Thoracic aorta (tissue), 2 donors: ENCODE measurements at regions not wholly inside any gene's neighbourhood (a gene's known extent, or its start where the extent isn't known, plus 50 kb on each side); places are given as distances from the start of the nearest gene placed in this dataset.

Experiments
- ATAC-seq: fragments of 150-250 bp; one replicate; pipeline ENCODE4 v1.8.0; 2017; ENCODE audit warnings: low read depth; ENCODE audit not compliant: insufficient number of reproducible peaks, low FRiP score
- DNase-seq: peaks from one replicate; pipeline ENCODE4 v3.0.0-alpha.2; 2020; ENCODE audit warnings: low spot score
- H3K27ac ChIP-seq, 2 donors: fragments of 200-600 bp; sonication (generic); 1 replicate in 1 of 2; 2 replicates in 1 of 2; pipeline ENCODE4 v1.5.1; 2016; ENCODE audit warnings: mild to moderate bottlenecking in 2 of 2, moderate library complexity in 2 of 2
- H3K27me3 ChIP-seq: fragments of 200-600 bp; sonication (generic); replicated peaks from 2 replicates; pipeline ENCODE4 v1.6.0; 2016; ENCODE audit warnings: mild to moderate bottlenecking; ENCODE audit not compliant: insufficient read depth
- H3K36me3 ChIP-seq: fragments of 200-600 bp; sonication (generic); one replicate; pipeline ENCODE4 v1.5.1; 2016
- H3K4me1 ChIP-seq, 2 donors: fragments of 200-600 bp; sonication (generic); 1 replicate in 1 of 2; 2 replicates in 1 of 2; pipeline versions ENCODE4 v1.5.1 to v1.6.0; 2016; ENCODE audit warnings: low read depth in 2 of 2, mild to moderate bottlenecking in 1 of 2; ENCODE audit not compliant: control insufficient read depth in 1 of 2
- H3K4me3 ChIP-seq: fragments of 200-600 bp; sonication (generic); 2 replicates; pipeline ENCODE4 v1.5.1; 2016; ENCODE audit warnings: mild to moderate bottlenecking
- H3K9me3 ChIP-seq: fragments of 200-600 bp; sonication (generic); 2 replicates; pipeline ENCODE4 v1.5.1; 2016
- CTCF ChIP-seq: fragments of 200-600 bp; sonication (generic); IDR thresholded peaks from one replicate; pipeline ENCODE4 v1.5.1; 2019; ENCODE audit warnings: antibody characterized with exemption

GRCh38 chr9:14512942-14513341 is 180.3 kb downstream of the ZDHHC21 start:
- no peak overlapping the region for H3K4me3 ChIP-seq
- TF ChIP-seq CTCF: no peak
- no peak overlapping the region for H3K27ac ChIP-seq
- no peaks in the 10 kb centered on the region for H3K9me3 ChIP-seq
- no peak for DNase-seq
- H3K4me1 ChIP-seq: no peaks in the 10 kb centered on the region
- no peaks in the 10 kb centered on the region for H3K36me3 ChIP-seq
- no peaks in the 10 kb centered on the region for H3K27me3 ChIP-seq
- ATAC-seq: no peak

GRCh38 chr9:14511452-14511851 is 181.8 kb downstream of the ZDHHC21 start:
- TF ChIP-seq CTCF: no peak

GRCh38 chr9:14508884-14509283 is 184.3 kb downstream of the ZDHHC21 start:
- H3K4me3 ChIP-seq: no peak overlapping the region
- H3K27ac ChIP-seq: no peak overlapping the region
- TF ChIP-seq CTCF: no peak
- ATAC-seq (no peak), DNase-seq (no peak)
- H3K27me3 ChIP-seq: no peaks in the 10 kb centered on the region
- H3K9me3 ChIP-seq: no peaks in the 10 kb centered on the region
- H3K36me3 ChIP-seq: no peaks in the 10 kb centered on the region
- H3K4me1 ChIP-seq: no peaks in the 10 kb centered on the region

More at GRCh38 chr9:14511452-14511851, 181.8 kb downstream of the ZDHHC21 start:
- no peaks in the 10 kb centered on the region for H3K9me3 ChIP-seq
- no peak overlapping the region for H3K4me3 ChIP-seq
- ATAC-seq (no peak), DNase-seq (no peak)
- H3K36me3 ChIP-seq: no peaks in the 10 kb centered on the region
- no peaks in the 10 kb centered on the region for H3K27me3 ChIP-seq
- H3K4me1 ChIP-seq: no peaks in the 10 kb centered on the region
- H3K27ac ChIP-seq: no peak overlapping the region

DNA sequence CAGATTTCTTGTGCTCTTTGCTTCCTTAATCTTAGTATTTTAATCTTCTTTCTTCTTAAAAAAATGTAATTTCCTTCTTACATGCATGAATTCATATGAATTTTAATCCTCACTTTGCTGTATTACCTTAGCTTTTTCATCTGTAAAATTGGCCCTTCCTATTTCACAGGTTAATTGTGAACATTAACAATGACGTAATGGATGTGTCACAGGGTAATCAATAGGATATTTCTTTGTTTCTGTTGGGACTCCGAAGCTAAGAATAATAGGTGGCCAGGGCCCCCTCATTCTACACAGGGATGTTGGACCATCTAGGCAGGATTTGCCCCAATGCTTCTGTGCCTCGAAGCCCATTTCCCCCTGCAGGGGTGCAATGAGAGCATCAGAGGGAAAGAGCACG is 187.4 kb upstream of the NFIB start:
- TF ChIP-seq CTCF: no peak
- Histone ChIP-seq H3K36me3 (no peaks in the 10 kb centered on the region), H3K4me3 (no peak overlapping the region), H3K27me3 (no peaks in the 10 kb centered on the region), H3K27ac (no peak overlapping the region), H3K4me1 (no peaks in the 10 kb centered on the region), H3K9me3 (no peaks in the 10 kb centered on the region)
- DNase-seq: no peak
- ATAC-seq: no peak

DNA sequence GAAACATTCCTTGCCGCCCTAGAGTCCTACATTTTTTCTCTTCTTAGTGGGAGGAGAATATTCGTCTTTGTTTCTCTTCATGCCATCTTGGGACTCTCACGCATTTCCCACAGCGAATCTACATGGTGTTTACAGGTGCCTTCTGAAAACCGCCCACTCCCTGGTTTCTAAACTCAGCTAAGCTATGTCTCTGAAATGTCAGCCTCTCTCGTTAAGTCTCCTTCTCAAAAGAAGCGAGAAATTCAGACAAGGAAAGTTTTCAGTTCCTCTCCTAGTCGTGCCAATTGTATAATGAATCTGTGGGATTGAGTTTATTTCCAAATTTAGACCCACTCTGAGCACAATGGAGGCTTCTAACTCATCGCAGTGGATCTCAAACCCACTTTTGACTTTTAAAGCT is 186.8 kb upstream of the NFIB start:
- TF ChIP-seq CTCF: no peak
- no peak overlapping the region for H3K4me3 ChIP-seq
- no peaks in the 10 kb centered on the region for H3K9me3 ChIP-seq
- no peaks in the 10 kb centered on the region for H3K27me3 ChIP-seq
- H3K36me3 ChIP-seq: no peaks in the 10 kb centered on the region
- no peaks in the 10 kb centered on the region for H3K4me1 ChIP-seq
- DNase-seq: no peak
- H3K27ac ChIP-seq: no peak overlapping the region
- ATAC-seq: no peak
